Erythroblast (primary cell): ENCODE measurements at regions not wholly inside any gene's neighbourhood (a gene's known extent, or its start where the extent isn't known, plus 50 kb on each side); places are given as distances from the start of the nearest gene placed in this dataset.

Experiments
- GATA1 ChIP-seq: IDR thresholded peaks from 2 replicates; pipeline ENCODE4 v1.6.1; 2011; ENCODE audit warnings: low read depth, mild to moderate bottlenecking, control low read depth, low read length, moderate library complexity
- POLR2A ChIP-seq: IDR thresholded peaks from 2 replicates; pipeline ENCODE4 v1.6.1; 2011; ENCODE audit warnings: mild to moderate bottlenecking, low read length

- TF ChIP-seq GATA1, result no peak
- no peak for TF ChIP-seq POLR2A
These were observed 947.3 kb upstream of the TMEFF2 start for GRCh38 chr2:193141998-193142397.
